DOHH2 (cell line): ENCODE measurements at regions not wholly inside any gene's neighbourhood (a gene's known extent, or its start where the extent isn't known, plus 50 kb on each side); places are given as distances from the start of the nearest gene placed in this dataset.

Experiments
- CTCF ChIP-seq: fragments of 200-600 bp; sonication (generic); IDR thresholded peaks from one replicate; pipeline ENCODE4 v1.5.1; 2014; ENCODE audit warnings: antibody characterized with exemption, mild to moderate bottlenecking, low read depth, low read length; ENCODE audit not compliant: poor library complexity, severe bottlenecking
- EZH2phosphoT487 ChIP-seq: fragments of 200-600 bp; sonication (generic); IDR thresholded peaks from 2 replicates; pipeline ENCODE4 v1.6.1; 2017; ENCODE audit warnings: borderline replicate concordance, mild to moderate bottlenecking, antibody characterized with exemption, low read length, moderate library complexity, mixed read lengths

- TF ChIP-seq CTCF (no peak), EZH2phosphoT487 (no peak)
Measured at GRCh38 chrX:33330798-33331197, 119.4 kb upstream of the DMD start.
